ENCODE measurements at regions not wholly inside any gene's neighbourhood (a gene's known extent, or its start where the extent isn't known, plus 50 kb on each side); places are given as distances from the start of the nearest gene placed in this dataset.
A peak's percentile ranks its signal among the peaks of the same experiment; 100 is the strongest.

GRCh38 chr1:81305997-81306452 is 494.7 kb upstream of the ADGRL2 start:
- peak; percentile 69 for TF ChIP-seq CTCF (conservative IDR thresholded peaks at IDR 0.05; ENCODE audit: low read depth, low read length)
- TF ChIP-seq EZH2 (IDR thresholded peaks at IDR 0.05; ENCODE audit: borderline replicate concordance, low read depth, low read length, poor library complexity, severe bottlenecking) = no peak

Measured in A673 (cell line).